SU-DHL-6 (cell line): ENCODE measurements at regions not wholly inside any gene's neighbourhood (a gene's known extent, or its start where the extent isn't known, plus 50 kb on each side); places are given as distances from the start of the nearest gene placed in this dataset.

Experiments
- EZH2phosphoT487 ChIP-seq: fragments of 200-600 bp; sonication (generic), shearing (Covaris generic); conservative IDR thresholded peaks from 2 replicates; pipeline ENCODE4 v1.6.1; 2018; ENCODE audit warnings: mild to moderate bottlenecking, antibody characterized with exemption, low read length, moderate library complexity, mixed read lengths
- TF ChIP-seq, protein P1 (sequence below): fragments of 200-600 bp; sonication (generic); IDR thresholded peaks from one replicate; pipeline ENCODE4 v1.5.1; 2017; ENCODE audit warnings: antibody characterized with exemption, mild to moderate bottlenecking, low read length, moderate library complexity; ENCODE audit not compliant: insufficient read depth, poor library complexity, severe bottlenecking

DNA sequence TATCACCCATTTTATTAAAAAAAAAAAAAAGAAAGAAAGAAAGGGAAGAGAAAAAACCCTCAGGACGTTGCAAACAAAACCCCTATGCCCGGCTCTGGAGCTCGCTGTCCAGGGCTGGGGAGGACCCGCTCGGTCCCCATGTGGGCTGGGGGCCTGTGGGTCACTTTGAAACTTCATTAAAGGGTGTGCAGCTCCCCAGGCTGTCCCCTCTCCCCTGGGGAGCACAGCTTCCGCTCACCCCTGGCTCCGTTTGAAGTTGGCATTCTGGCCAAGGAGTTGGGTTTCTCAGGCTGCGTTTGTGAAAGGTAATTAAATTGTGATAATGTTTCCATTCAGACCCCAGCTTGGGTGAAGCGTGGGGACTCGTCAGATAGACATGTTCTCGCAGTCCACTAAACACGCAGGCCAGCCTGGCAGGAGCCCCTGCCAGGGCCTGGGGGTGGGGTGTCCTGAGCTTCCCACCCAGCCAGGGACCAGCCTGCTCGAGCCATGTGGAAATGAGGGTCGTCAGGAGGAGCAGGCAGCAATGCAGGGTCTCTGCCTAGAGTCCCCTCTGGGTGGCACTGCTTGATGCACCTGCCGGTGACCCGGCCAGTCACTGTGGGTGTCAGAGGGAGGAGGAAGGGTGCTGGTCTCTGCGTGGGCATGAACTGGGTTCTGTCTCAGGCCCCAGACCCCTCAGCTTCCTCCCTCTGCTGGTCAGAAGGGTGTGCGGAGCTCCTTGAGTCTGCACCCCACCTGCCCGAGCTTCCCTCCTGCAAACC is 166.2 kb downstream of the INHBB start:
- TF ChIP-seq, protein P1, sequence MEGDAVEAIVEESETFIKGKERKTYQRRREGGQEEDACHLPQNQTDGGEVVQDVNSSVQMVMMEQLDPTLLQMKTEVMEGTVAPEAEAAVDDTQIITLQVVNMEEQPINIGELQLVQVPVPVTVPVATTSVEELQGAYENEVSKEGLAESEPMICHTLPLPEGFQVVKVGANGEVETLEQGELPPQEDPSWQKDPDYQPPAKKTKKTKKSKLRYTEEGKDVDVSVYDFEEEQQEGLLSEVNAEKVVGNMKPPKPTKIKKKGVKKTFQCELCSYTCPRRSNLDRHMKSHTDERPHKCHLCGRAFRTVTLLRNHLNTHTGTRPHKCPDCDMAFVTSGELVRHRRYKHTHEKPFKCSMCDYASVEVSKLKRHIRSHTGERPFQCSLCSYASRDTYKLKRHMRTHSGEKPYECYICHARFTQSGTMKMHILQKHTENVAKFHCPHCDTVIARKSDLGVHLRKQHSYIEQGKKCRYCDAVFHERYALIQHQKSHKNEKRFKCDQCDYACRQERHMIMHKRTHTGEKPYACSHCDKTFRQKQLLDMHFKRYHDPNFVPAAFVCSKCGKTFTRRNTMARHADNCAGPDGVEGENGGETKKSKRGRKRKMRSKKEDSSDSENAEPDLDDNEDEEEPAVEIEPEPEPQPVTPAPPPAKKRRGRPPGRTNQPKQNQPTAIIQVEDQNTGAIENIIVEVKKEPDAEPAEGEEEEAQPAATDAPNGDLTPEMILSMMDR: no peak
- TF ChIP-seq EZH2phosphoT487: no peak
